Astrocyte (in vitro differentiated cells and primary cell): ENCODE measurements at regions not wholly inside any gene's neighbourhood (a gene's known extent, or its start where the extent isn't known, plus 50 kb on each side); places are given as distances from the start of the nearest gene placed in this dataset.

Experiments used
- CTCF ChIP-seq: IDR thresholded peaks from 2 replicates; pipeline ENCODE4 v1.5.1; 2011; ENCODE audit warnings: low read depth, mild to moderate bottlenecking, inconsistent platforms, low read length, moderate library complexity; ENCODE audit not compliant: insufficient read depth
- EZH2 ChIP-seq: IDR thresholded peaks from 2 replicates; pipeline ENCODE4 v1.6.1; 2012; ENCODE audit warnings: mild to moderate bottlenecking, low read length, inconsistent platforms; ENCODE audit not compliant: insufficient read depth

- no peak for TF ChIP-seq CTCF
- no peak for TF ChIP-seq EZH2
Observed at GRCh38 chr3:34296796-34297195, 498.4 kb downstream of the PDCD6IP start.
